ENCODE measurements at regions not wholly inside any gene's neighbourhood (a gene's known extent, or its start where the extent isn't known, plus 50 kb on each side); places are given as distances from the start of the nearest gene placed in this dataset.
A peak's percentile ranks its signal among the peaks of the same experiment; 100 is the strongest.

- Mint-ChIP-seq H3K27me3 (no peaks in the 10 kb centered on the region), H3K36me3 (peaks cover 8% of the 10 kb centered on the region), H3K4me3 (no peak overlapping the region), H3K4me1 (peaks cover 72% of the 10 kb centered on the region), H3K27ac (peak overlapping the region; percentile 51), H3K9me3 (no peaks in the 10 kb centered on the region)
These were observed 78.1 kb downstream of the HFE start for GRCh38 chr6:26165261-26165790.

- no peaks in the 10 kb centered on the region for H3K27me3 Mint-ChIP-seq
- no peaks in the 10 kb centered on the region for H3K9me3 Mint-ChIP-seq
- H3K4me3 Mint-ChIP-seq = peak overlapping the region; percentile 99
- H3K4me1 Mint-ChIP-seq = peaks cover 65% of the 10 kb centered on the region
- H3K36me3 Mint-ChIP-seq = peaks cover 3% of the 10 kb centered on the region
- H3K27ac Mint-ChIP-seq = peak overlapping the region; percentile 99
These were observed 83.0 kb downstream of the HFE start for GRCh38 chr6:26170181-26170580.

GRCh38 chr6:26170951-26171841 is 84.0 kb downstream of the HFE start:
- H3K4me1 Mint-ChIP-seq = peaks cover 65% of the 10 kb centered on the region
- peak overlapping the region; percentile 99 for H3K27ac Mint-ChIP-seq

GRCh38 chr6:26172608-26172968 is 85.4 kb downstream of the HFE start:
- H3K4me1 Mint-ChIP-seq = peaks cover 55% of the 10 kb centered on the region
- H3K36me3 Mint-ChIP-seq = no peaks in the 10 kb centered on the region
- no peaks in the 10 kb centered on the region for H3K9me3 Mint-ChIP-seq
- peak overlapping the region; percentile 99 for H3K4me3 Mint-ChIP-seq
- H3K27ac Mint-ChIP-seq = peak overlapping the region; percentile 99
- H3K27me3 Mint-ChIP-seq = no peaks in the 10 kb centered on the region

More at GRCh38 chr6:26170951-26171841, 84.0 kb downstream of the HFE start:
- H3K9me3 Mint-ChIP-seq = no peaks in the 10 kb centered on the region
- H3K27me3 Mint-ChIP-seq = no peaks in the 10 kb centered on the region
- peaks cover 3% of the 10 kb centered on the region for H3K36me3 Mint-ChIP-seq
- peak overlapping the region; percentile 99 for H3K4me3 Mint-ChIP-seq

GRCh38 chr6:26173836-26174145 is 86.6 kb downstream of the HFE start:
- no peaks in the 10 kb centered on the region for H3K36me3 Mint-ChIP-seq
- H3K27ac Mint-ChIP-seq = peak overlapping the region; percentile 81
- peak overlapping the region; percentile 53 for H3K4me3 Mint-ChIP-seq
- no peaks in the 10 kb centered on the region for H3K27me3 Mint-ChIP-seq
- peaks cover 55% of the 10 kb centered on the region for H3K4me1 Mint-ChIP-seq
- H3K9me3 Mint-ChIP-seq = no peaks in the 10 kb centered on the region

- Mint-ChIP-seq H3K27me3 (no peaks in the 10 kb centered on the region), H3K36me3 (no peaks in the 10 kb centered on the region), H3K4me3 (peak overlapping the region; percentile 5), H3K9me3 (no peaks in the 10 kb centered on the region), H3K4me1 (peaks cover 43% of the 10 kb centered on the region), H3K27ac (peak overlapping the region; percentile 46)
These were observed 87.8 kb downstream of the HFE start for GRCh38 chr6:26175033-26175427.

GRCh38 chr6:26175428-26176181 is 88.4 kb downstream of the HFE start:
- Mint-ChIP-seq H3K4me3 (peak overlapping the region; percentile 5), H3K4me1 (peaks cover 42% of the 10 kb centered on the region), H3K36me3 (no peaks in the 10 kb centered on the region), H3K27me3 (no peaks in the 10 kb centered on the region), H3K27ac (peak overlapping the region; percentile 19), H3K9me3 (no peaks in the 10 kb centered on the region)

GRCh38 chr6:26179675-26180074 is 92.4 kb downstream of the HFE start:
- Mint-ChIP-seq H3K36me3 (no peaks in the 10 kb centered on the region), H3K4me3 (no peak overlapping the region), H3K9me3 (peaks cover 3% of the 10 kb centered on the region), H3K4me1 (peaks cover 43% of the 10 kb centered on the region), H3K27me3 (no peaks in the 10 kb centered on the region), H3K27ac (no peak overlapping the region)

GRCh38 chr6:26180346-26180745 is 93.1 kb downstream of the HFE start:
- Mint-ChIP-seq H3K4me1 (peaks cover 44% of the 10 kb centered on the region), H3K36me3 (no peaks in the 10 kb centered on the region), H3K4me3 (no peak overlapping the region), H3K9me3 (peaks cover 4% of the 10 kb centered on the region), H3K27ac (no peak overlapping the region), H3K27me3 (no peaks in the 10 kb centered on the region)

GRCh38 chr6:26183237-26183580 is 96.0 kb downstream of the HFE start:
- H3K27me3 Mint-ChIP-seq = no peaks in the 10 kb centered on the region
- H3K4me1 Mint-ChIP-seq = peaks cover 41% of the 10 kb centered on the region

GRCh38 chr6:26183581-26184366 is 96.5 kb downstream of the HFE start:
- H3K27me3 Mint-ChIP-seq = no peaks in the 10 kb centered on the region
- H3K36me3 Mint-ChIP-seq = no peaks in the 10 kb centered on the region
- peaks cover 4% of the 10 kb centered on the region for H3K9me3 Mint-ChIP-seq
- peak overlapping the region; percentile 93 for H3K4me3 Mint-ChIP-seq
- peak overlapping the region; percentile 78 for H3K27ac Mint-ChIP-seq
- H3K4me1 Mint-ChIP-seq = peaks cover 47% of the 10 kb centered on the region

More at GRCh38 chr6:26183237-26183580, 96.0 kb downstream of the HFE start:
- H3K27ac Mint-ChIP-seq = peak overlapping the region; percentile 78
- peaks cover 4% of the 10 kb centered on the region for H3K9me3 Mint-ChIP-seq
- H3K4me3 Mint-ChIP-seq = peak overlapping the region; percentile 93
- H3K36me3 Mint-ChIP-seq = no peaks in the 10 kb centered on the region

- Mint-ChIP-seq H3K4me1 (peaks cover 52% of the 10 kb centered on the region), H3K27ac (peak overlapping the region; percentile 86), H3K36me3 (no peaks in the 10 kb centered on the region), H3K4me3 (peak overlapping the region; percentile 93), H3K27me3 (no peaks in the 10 kb centered on the region), H3K9me3 (peaks cover 4% of the 10 kb centered on the region)
These were observed 97.2 kb downstream of the HFE start for GRCh38 chr6:26184367-26184891.

- H3K36me3 Mint-ChIP-seq = no peaks in the 10 kb centered on the region
- no peak overlapping the region for H3K27ac Mint-ChIP-seq
- peaks cover 56% of the 10 kb centered on the region for H3K4me1 Mint-ChIP-seq
- peaks cover 4% of the 10 kb centered on the region for H3K9me3 Mint-ChIP-seq
- no peaks in the 10 kb centered on the region for H3K27me3 Mint-ChIP-seq
- H3K4me3 Mint-ChIP-seq = no peak overlapping the region
These were observed 97.8 kb downstream of the HFE start for GRCh38 chr6:26185004-26185403.

GRCh38 chr6:26185802-26186201 is 98.6 kb downstream of the HFE start:
- no peak overlapping the region for H3K27ac Mint-ChIP-seq
- H3K27me3 Mint-ChIP-seq = no peaks in the 10 kb centered on the region
- H3K4me1 Mint-ChIP-seq = peaks cover 49% of the 10 kb centered on the region
- H3K4me3 Mint-ChIP-seq = no peak overlapping the region
- no peaks in the 10 kb centered on the region for H3K36me3 Mint-ChIP-seq
- peaks cover 4% of the 10 kb centered on the region for H3K9me3 Mint-ChIP-seq

GRCh38 chr6:26186652-26187051 is 99.4 kb downstream of the HFE start:
- Mint-ChIP-seq H3K36me3 (no peaks in the 10 kb centered on the region), H3K27ac (no peak overlapping the region), H3K4me3 (no peak overlapping the region), H3K9me3 (peaks cover 4% of the 10 kb centered on the region), H3K4me1 (peaks cover 43% of the 10 kb centered on the region), H3K27me3 (no peaks in the 10 kb centered on the region)
